HG03342 (cell line): ENCODE measurements at regions not wholly inside any gene's neighbourhood (a gene's known extent, or its start where the extent isn't known, plus 50 kb on each side); places are given as distances from the start of the nearest gene placed in this dataset.
"Not testable (repeated sequence)": the region's sequence is repeated elsewhere in the genome, so short reads cannot be mapped to it uniquely, and the experiment has no call there.

Experiments used
- ATAC-seq: cut with Tn5 transposase; IDR thresholded peaks from one replicate; pipeline ENCODE4 v1.9.1; 2021; ENCODE audit warnings: mild to moderate bottlenecking, moderate library complexity; ENCODE audit not compliant: unreplicated experiment

GRCh38 chr1:41994195-41994894 lies 75.6 kb upstream of the HIVEP3 start:
- ATAC-seq = no peak

GRCh38 chr1:41983451-41983850 lies 64.7 kb upstream of the HIVEP3 start:
- no peak for ATAC-seq

- no peak for ATAC-seq
Measured at GRCh38 chr1:41981796-41982195, 63.1 kb upstream of the HIVEP3 start.

- ATAC-seq = no peak
Measured at GRCh38 chr1:41980827-41981653, 62.3 kb upstream of the HIVEP3 start.

- no peak for ATAC-seq
Measured at GRCh38 chr1:41978986-41979385, 60.3 kb upstream of the HIVEP3 start.

GRCh38 chr1:41977326-41977725 lies 58.6 kb upstream of the HIVEP3 start:
- ATAC-seq = no peak

GRCh38 chr1:41976671-41977070 lies 57.9 kb upstream of the HIVEP3 start:
- ATAC-seq = no peak

- no peak for ATAC-seq
Measured at GRCh38 chr1:41975850-41976569, 57.3 kb upstream of the HIVEP3 start.

GRCh38 chr1:41975121-41975520 lies 56.4 kb upstream of the HIVEP3 start:
- ATAC-seq = no peak

- not testable (repeated sequence) for ATAC-seq
Measured at GRCh38 chr1:41968557-41968956, 49.8 kb upstream of the HIVEP3 start.
